ENCODE measurements at regions not wholly inside any gene's neighbourhood (a gene's known extent, or its start where the extent isn't known, plus 50 kb on each side); places are given as distances from the start of the nearest gene placed in this dataset.

GRCh38 chr6:53410508-53411258, 61.9 kb upstream of the ELOVL5 start:
- peak; percentile 86 for TF ChIP-seq CTCF (IDR thresholded peaks at IDR 0.05; ENCODE audit: control extremely low read depth, extremely low read depth, low read depth, missing control alignments)
- peak; percentile 58 for DNase-seq (ENCODE audit: extremely low spot score)
- POLR2A ChIA-PET, result no interaction called here
- CTCF ChIA-PET, result interaction anchor here (0.6 to 4.2 kb wide), 34 partner anchors 12 to 318 kb away, joined by 3 to 60 read pairs (median 4); no protein-coding TSS in a partner anchor

- TF ChIP-seq CTCF (IDR thresholded peaks at IDR 0.05; ENCODE audit: control extremely low read depth, extremely low read depth, low read depth, missing control alignments), result no peak
- ChIA-PET POLR2A (no interaction called here), CTCF (interaction anchor here (3.6 to 4.2 kb wide), 2 partner anchors 76 to 236 kb away, joined by 16 to 60 read pairs; no protein-coding TSS in a partner anchor)
- no peak for DNase-seq (ENCODE audit: extremely low spot score)
Measured at GRCh38 chr6:53408826-53409225, 60.1 kb upstream of the ELOVL5 start.

GRCh38 chr6:53399027-53399344, 50.2 kb upstream of the ELOVL5 start:
- ChIA-PET POLR2A (no interaction called here), CTCF (interaction anchor here (1.2 to 1.5 kb wide), 2 partner anchors 12 to 85 kb away, joined by 3 to 4 read pairs; no protein-coding TSS in a partner anchor)
- TF ChIP-seq CTCF (IDR thresholded peaks at IDR 0.05; ENCODE audit: control extremely low read depth, extremely low read depth, low read depth, missing control alignments), result no peak
- no peak for DNase-seq (ENCODE audit: extremely low spot score)

- no peak for DNase-seq (ENCODE audit: extremely low spot score)
- TF ChIP-seq CTCF (IDR thresholded peaks at IDR 0.05; ENCODE audit: control extremely low read depth, extremely low read depth, low read depth, missing control alignments), result no peak
- POLR2A ChIA-PET, result no interaction called here
- CTCF ChIA-PET, result interaction anchor here (1.2 to 1.5 kb wide), 2 partner anchors 12 to 86 kb away, joined by 3 to 4 read pairs; no protein-coding TSS in a partner anchor
Measured at GRCh38 chr6:53398247-53399026, 49.7 kb upstream of the ELOVL5 start.
